ENCODE measurements at regions not wholly inside any gene's neighbourhood (a gene's known extent, or its start where the extent isn't known, plus 50 kb on each side); places are given as distances from the start of the nearest gene placed in this dataset.
"Not testable (repeated sequence)": the region's sequence is repeated elsewhere in the genome, so short reads cannot be mapped to it uniquely, and the experiment has no call there.

- WGBS, 10 experiments = 0 to 100% (median 76%) methylated on average over 1 to 5 of the region's 6 CpGs; no CpG with 5 or more reads in 2 of the 10 experiments
- no peak for ATAC-seq (replicated peaks in 6 of 8)
- Histone ChIP-seq H3K4me1 (replicated peaks in 1 of 2) (no peaks in the 10 kb centered on the region), H3K4me3 (no peak overlapping the region), H3K27ac (no peak overlapping the region)
- in situ Hi-C loops (cut with MboI; ENCODE audit: low pct_unique_long_range_greater_than_20kb in 2 of 9, low sequenced_read_pairs in 9 of 9, unreplicated experiment in 9 of 9) = no loop called here
These were observed 1545.3 kb upstream of the C9orf72 start for GRCh38 chr9:29118555-29118954.

GRCh38 chr9:29126783-29127182 is 1553.5 kb upstream of the C9orf72 start:
- in situ Hi-C loops (cut with MboI; ENCODE audit: low pct_unique_long_range_greater_than_20kb in 2 of 9, low sequenced_read_pairs in 9 of 9, unreplicated experiment in 9 of 9) = no loop called here
- 0 to 100% (median 63%) methylated on average over 1 to 2 of the region's 2 CpGs; no CpG with 5 or more reads in 2 of the 10 experiments for WGBS, 10 experiments
- ATAC-seq (replicated peaks in 6 of 8) = no peak
- Histone ChIP-seq H3K4me1 (replicated peaks in 1 of 2) (no peaks in the 10 kb centered on the region), H3K4me3 (no peak overlapping the region), H3K27ac (no peak overlapping the region)

GRCh38 chr9:29129763-29130162 is 1556.5 kb upstream of the C9orf72 start:
- no peak for ATAC-seq (replicated peaks in 6 of 8)
- Histone ChIP-seq H3K27ac (no peak overlapping the region), H3K4me1 (replicated peaks in 1 of 2) (no peaks in the 10 kb centered on the region), H3K4me3 (no peak overlapping the region)
- in situ Hi-C loops (cut with MboI; ENCODE audit: low pct_unique_long_range_greater_than_20kb in 2 of 9, low sequenced_read_pairs in 9 of 9, unreplicated experiment in 9 of 9) = no loop called here
- 0 to 88% (median 6%) methylated on average over 1 of the region's 1 CpG; no CpG with 5 or more reads in 3 of the 10 experiments for WGBS, 10 experiments

GRCh38 chr9:29144476-29144875 is 1571.2 kb upstream of the C9orf72 start:
- in situ Hi-C loops (cut with MboI; ENCODE audit: low pct_unique_long_range_greater_than_20kb in 2 of 9, low sequenced_read_pairs in 9 of 9, unreplicated experiment in 9 of 9) = no loop called here
- 0 to 100% (median 60%) methylated on average over 1 of the region's 1 CpG; no CpG with 5 or more reads in 3 of the 10 experiments for WGBS, 10 experiments
- Histone ChIP-seq H3K4me1 (replicated peaks in 1 of 2) (no peaks in the 10 kb centered on the region), H3K4me3 (no peak overlapping the region), H3K27ac (no peak overlapping the region)
- ATAC-seq (replicated peaks in 6 of 8) = no peak

DNA sequence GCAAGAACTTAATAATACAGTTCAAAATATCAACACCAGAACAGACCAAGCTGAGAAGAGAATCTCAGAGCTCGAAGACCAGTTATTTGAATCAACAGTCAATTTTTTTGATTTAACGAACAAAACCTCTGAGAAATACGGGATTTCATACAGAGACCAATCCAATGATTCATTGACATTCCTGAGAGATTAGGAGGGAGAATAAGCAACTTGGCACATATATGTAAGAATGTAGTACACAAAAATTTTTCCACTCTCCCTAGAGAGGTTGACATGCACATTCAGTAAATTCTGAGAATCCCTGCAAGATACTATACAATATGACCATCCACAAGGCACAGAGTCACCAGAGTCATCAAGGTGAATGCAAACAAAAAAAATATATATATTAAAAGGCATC is 1577.3 kb upstream of the C9orf72 start:
- Histone ChIP-seq H3K4me1 (replicated peaks in 1 of 2) (no peaks in the 10 kb centered on the region), H3K27ac (no peak overlapping the region), H3K4me3 (no peak overlapping the region)
- no peak for ATAC-seq (replicated peaks in 6 of 8)
- in situ Hi-C loops (cut with MboI; ENCODE audit: low pct_unique_long_range_greater_than_20kb in 2 of 9, low sequenced_read_pairs in 9 of 9, unreplicated experiment in 9 of 9) = no loop called here
- 8 to 100% (median 91%) methylated on average over 1 to 3 of the region's 3 CpGs for WGBS, 10 experiments

DNA sequence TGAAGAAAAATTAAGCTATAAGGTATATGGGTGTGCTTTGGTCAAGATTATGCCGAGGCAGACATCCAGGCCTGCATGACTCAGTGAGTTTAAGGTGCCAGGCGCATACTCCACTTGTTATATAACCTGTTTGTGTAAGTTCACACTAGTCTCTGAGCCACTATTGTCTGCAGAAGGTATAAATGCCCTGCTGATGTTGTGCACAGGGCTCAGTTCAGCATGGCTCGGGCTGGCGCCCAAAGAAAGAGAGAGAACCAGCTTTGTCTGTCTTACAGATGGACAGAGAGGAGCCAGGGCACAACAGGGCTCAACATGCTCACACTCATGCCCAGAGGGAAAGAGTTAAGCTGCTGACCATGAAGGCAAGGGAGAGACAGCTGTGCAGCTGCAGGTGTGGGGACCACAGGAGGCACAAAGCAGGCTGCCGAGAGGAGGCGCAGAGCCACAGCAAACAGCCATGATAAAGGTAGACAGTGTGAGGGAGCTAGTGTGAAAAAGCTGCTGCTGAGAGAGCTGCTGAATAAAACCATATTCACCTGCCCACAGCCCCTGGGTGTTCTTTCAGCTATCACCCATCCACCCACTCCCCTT is 1587.6 kb upstream of the C9orf72 start:
- in situ Hi-C loops (cut with MboI; ENCODE audit: low pct_unique_long_range_greater_than_20kb in 2 of 9, low sequenced_read_pairs in 9 of 9, unreplicated experiment in 9 of 9) = no loop called here
- H3K27ac ChIP-seq = no peak overlapping the region
- no peaks in the 10 kb centered on the region for H3K4me1 ChIP-seq (replicated peaks in 1 of 2)
- no peak for ATAC-seq (replicated peaks in 6 of 8)
- no peak overlapping the region for H3K4me3 ChIP-seq
- 0 to 95% (median 23%) methylated on average over 2 to 5 of the region's 6 CpGs; no CpG with 5 or more reads in 3 of the 10 experiments for WGBS, 10 experiments

DNA sequence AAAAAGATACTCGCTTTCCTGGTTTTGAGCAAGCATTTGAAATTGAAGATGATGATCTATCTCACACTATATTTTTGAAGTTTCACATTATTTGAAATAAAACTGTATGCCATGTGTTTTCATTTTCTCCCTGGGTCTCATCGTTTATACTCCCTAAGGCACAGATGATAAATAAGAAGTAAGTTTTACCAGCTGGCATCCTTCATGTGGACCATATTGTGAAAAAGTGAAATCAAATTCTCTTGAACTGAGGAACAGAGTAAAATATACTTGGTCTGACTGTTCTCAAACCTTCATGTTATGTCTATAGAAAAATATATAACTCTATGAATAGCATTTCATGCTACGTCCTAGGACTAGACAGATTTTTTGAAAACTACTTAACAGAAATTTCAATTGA is 1600.9 kb upstream of the C9orf72 start:
- in situ Hi-C loops (cut with MboI; ENCODE audit: low pct_unique_long_range_greater_than_20kb in 2 of 9, low sequenced_read_pairs in 9 of 9, unreplicated experiment in 9 of 9) = no loop called here
- no peak overlapping the region for H3K4me3 ChIP-seq
- 2 to 98% (median 80%) methylated on average over 2 to 3 of the region's 3 CpGs; no CpG with 5 or more reads in 1 of the 10 experiments for WGBS, 10 experiments
- ATAC-seq (replicated peaks in 6 of 8) = no peak
- no peak overlapping the region for H3K27ac ChIP-seq
- H3K4me1 ChIP-seq (replicated peaks in 1 of 2) = no peaks in the 10 kb centered on the region

- 0 to 100% (median 98%) methylated on average over 1 to 2 of the region's 2 CpGs; no CpG with 5 or more reads in 2 of the 10 experiments for WGBS, 10 experiments
- in situ Hi-C loops (cut with MboI; ENCODE audit: low pct_unique_long_range_greater_than_20kb in 2 of 9, low sequenced_read_pairs in 9 of 9, unreplicated experiment in 9 of 9) = no loop called here
These were observed 1603.0 kb upstream of the C9orf72 start for GRCh38 chr9:29176231-29176630.

GRCh38 chr9:29176786-29177185 is 1603.5 kb upstream of the C9orf72 start:
- in situ Hi-C loops (cut with MboI; ENCODE audit: low pct_unique_long_range_greater_than_20kb in 2 of 9, low sequenced_read_pairs in 9 of 9, unreplicated experiment in 9 of 9) = no loop called here
- H3K4me1 ChIP-seq (replicated peaks in 1 of 2) = no peaks in the 10 kb centered on the region
- H3K4me3 ChIP-seq = no peak overlapping the region
- no peak for ATAC-seq (replicated peaks in 6 of 8)
- H3K27ac ChIP-seq = no peak overlapping the region
- WGBS, 10 experiments = 6 to 94% (median 86%) methylated on average over 2 of the region's 2 CpGs

More at GRCh38 chr9:29176231-29176630, 1603.0 kb upstream of the C9orf72 start:
- no peak for ATAC-seq (replicated peaks in 6 of 8)
- H3K4me3 ChIP-seq = no peak overlapping the region
- no peaks in the 10 kb centered on the region for H3K4me1 ChIP-seq (replicated peaks in 1 of 2)
- no peak overlapping the region for H3K27ac ChIP-seq

DNA sequence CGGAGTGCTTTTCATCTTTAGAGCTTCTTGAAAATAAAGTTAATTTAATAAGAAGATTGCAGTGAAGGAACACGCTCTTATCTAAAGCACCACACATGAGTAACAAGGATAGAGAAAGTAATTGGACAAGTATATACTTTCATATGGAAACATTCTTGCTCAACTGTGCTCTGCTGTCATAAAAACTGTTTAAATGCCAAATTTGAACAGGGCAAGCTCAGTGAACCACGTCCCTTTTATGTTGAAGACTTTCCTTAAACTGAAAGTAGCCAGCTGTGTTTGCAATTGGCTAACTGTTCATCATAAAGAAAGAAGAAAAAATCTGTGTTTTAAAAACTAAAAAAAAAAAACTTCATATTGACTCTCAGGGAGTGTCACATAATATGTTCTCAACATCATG is 1610.7 kb upstream of the C9orf72 start:
- no peak overlapping the region for H3K27ac ChIP-seq
- H3K4me1 ChIP-seq (replicated peaks in 1 of 2) = no peaks in the 10 kb centered on the region
- no peak for ATAC-seq (replicated peaks in 6 of 8)
- in situ Hi-C loops (cut with MboI; ENCODE audit: low pct_unique_long_range_greater_than_20kb in 2 of 9, low sequenced_read_pairs in 9 of 9, unreplicated experiment in 9 of 9) = no loop called here
- WGBS, 10 experiments = 0 to 100% (median 60%) methylated on average over 1 to 3 of the region's 3 CpGs; no CpG with 5 or more reads in 1 of the 10 experiments
- H3K4me3 ChIP-seq = no peak overlapping the region

DNA sequence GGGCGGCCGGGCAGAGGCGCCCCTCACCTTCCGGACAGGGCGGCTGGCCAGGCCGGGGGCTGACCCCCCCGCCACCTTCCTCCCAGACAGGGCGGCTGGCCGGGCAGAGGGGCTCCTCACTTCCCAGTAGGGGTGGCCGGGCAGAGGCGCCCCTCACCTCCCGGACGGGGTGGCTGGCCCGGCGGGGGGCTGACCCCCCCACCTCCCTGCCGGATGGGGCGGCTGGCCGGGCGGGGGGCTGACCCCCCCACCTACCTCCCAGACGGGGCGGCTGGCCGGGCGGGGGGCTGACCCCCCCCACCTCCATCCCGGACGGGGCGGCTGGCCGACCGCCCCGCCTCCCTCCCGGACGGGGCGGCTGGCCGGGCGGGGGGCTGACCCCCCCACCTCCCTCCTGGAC is 1615.5 kb upstream of the C9orf72 start:
- ATAC-seq (replicated peaks in 6 of 8); H3K27ac ChIP-seq; H3K4me1 ChIP-seq (replicated peaks in 1 of 2); H3K4me3 ChIP-seq; in situ Hi-C loops (cut with MboI; ENCODE audit: low pct_unique_long_range_greater_than_20kb in 2 of 9, low sequenced_read_pairs in 9 of 9, unreplicated experiment in 9 of 9): not testable (repeated sequence)
- WGBS, 10 experiments = no CpG with 5 or more reads among the region's 34 CpGs

GRCh38 chr9:29189221-29189620 is 1615.9 kb upstream of the C9orf72 start:
- no CpG with 5 or more reads among the region's 33 CpGs for WGBS, 10 experiments
- ATAC-seq (replicated peaks in 6 of 8); H3K4me1 ChIP-seq (replicated peaks in 1 of 2); H3K27ac ChIP-seq; H3K4me3 ChIP-seq; in situ Hi-C loops (cut with MboI; ENCODE audit: low pct_unique_long_range_greater_than_20kb in 2 of 9, low sequenced_read_pairs in 9 of 9, unreplicated experiment in 9 of 9): not testable (repeated sequence)

DNA sequence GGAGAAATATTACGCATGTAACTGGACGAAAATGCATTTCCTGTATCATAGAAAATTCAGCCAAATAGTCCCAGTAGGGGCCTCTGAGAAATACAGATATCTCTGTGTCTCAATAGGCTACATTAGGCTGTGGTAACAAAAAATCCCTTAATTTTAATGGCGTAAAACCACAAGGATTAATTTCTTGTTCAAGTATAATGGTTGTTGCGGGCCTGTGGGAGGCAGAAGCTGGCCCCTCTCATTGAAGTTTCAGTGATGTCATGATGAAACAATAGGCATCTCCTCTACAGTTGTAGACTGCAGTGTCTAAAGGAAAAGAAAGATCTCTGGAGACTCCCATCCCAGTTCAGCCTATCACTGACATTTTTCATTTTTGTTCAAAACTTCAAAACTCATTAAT is 1625.6 kb upstream of the C9orf72 start:
- no peak for ATAC-seq (replicated peaks in 6 of 8)
- Histone ChIP-seq H3K4me1 (replicated peaks in 1 of 2) (no peaks in the 10 kb centered on the region), H3K4me3 (no peak overlapping the region), H3K27ac (no peak overlapping the region)
- in situ Hi-C loops (cut with MboI; ENCODE audit: low pct_unique_long_range_greater_than_20kb in 2 of 9, low sequenced_read_pairs in 9 of 9, unreplicated experiment in 9 of 9) = no loop called here
- WGBS, 10 experiments = 0 to 100% (median 92%) methylated on average over 1 to 4 of the region's 4 CpGs; no CpG with 5 or more reads in 1 of the 10 experiments

- no peak for ATAC-seq (replicated peaks in 6 of 8)
These were observed 1626.7 kb upstream of the C9orf72 start for GRCh38 chr9:29199975-29200374.

More at GRCh38 chr9:29199975-29200374, 1626.7 kb upstream of the C9orf72 start:
- no peak overlapping the region for H3K27ac ChIP-seq
- H3K4me1 ChIP-seq (replicated peaks in 1 of 2) = no peaks in the 10 kb centered on the region
- in situ Hi-C loops (cut with MboI; ENCODE audit: low pct_unique_long_range_greater_than_20kb in 2 of 9, low sequenced_read_pairs in 9 of 9, unreplicated experiment in 9 of 9) = loop anchor here in 1 of 9 experiments (25.0 kb wide), 1 partner anchor 1488 kb away; no protein-coding TSS in a partner anchor
- no peak overlapping the region for H3K4me3 ChIP-seq
- 9 to 100% (median 83%) methylated on average over 1 to 3 of the region's 3 CpGs for WGBS, 10 experiments

Measured in motor neuron (in vitro differentiated cells).